Mesenchymal stem cell (in vitro differentiated cells and primary cell): ENCODE measurements at regions not wholly inside any gene's neighbourhood (a gene's known extent, or its start where the extent isn't known, plus 50 kb on each side); places are given as distances from the start of the nearest gene placed in this dataset.
"Not testable (repeated sequence)": the region's sequence is repeated elsewhere in the genome, so short reads cannot be mapped to it uniquely, and the experiment has no call there.

ENCODE experiments used
- DNase-seq: peaks from one replicate; pipeline ENCODE4 v3.0.0-alpha.2; 2013
- H2AFZ ChIP-seq: one replicate; pipeline ENCODE4 v1.6.1; 2013; ENCODE audit warnings: low read depth, mild to moderate bottlenecking, control low read depth, inconsistent platforms, low read length, moderate library complexity
- H2AK5ac ChIP-seq: 2 replicates; pipeline ENCODE4 v1.6.1; 2013; ENCODE audit warnings: low read length, moderate library complexity, mild to moderate bottlenecking, inconsistent platforms; ENCODE audit not compliant: severe bottlenecking
- H2BK120ac ChIP-seq: one replicate; pipeline ENCODE4 v1.6.1; 2013; ENCODE audit warnings: low read depth, mild to moderate bottlenecking, inconsistent platforms, low read length, moderate library complexity
- H2BK12ac ChIP-seq, 2 experiments: one replicate each; pipeline ENCODE4 v1.6.1; 2013; ENCODE audit warnings: inconsistent platforms in 2 of 2, low read length in 2 of 2, mild to moderate bottlenecking in 2 of 2, moderate library complexity in 2 of 2, control low read depth in 1 of 2
- H2BK15ac ChIP-seq: one replicate; pipeline ENCODE4 v1.6.1; 2013; ENCODE audit warnings: mild to moderate bottlenecking, low read depth, inconsistent platforms; ENCODE audit not compliant: poor library complexity, severe bottlenecking
- H2BK5ac ChIP-seq: 2 replicates; pipeline ENCODE4 v1.6.1; 2013; ENCODE audit warnings: low read depth, mild to moderate bottlenecking, low read length, control low read depth, inconsistent platforms; ENCODE audit not compliant: poor library complexity, severe bottlenecking
- H3K14ac ChIP-seq, 2 experiments: one replicate each; pipeline ENCODE4 v1.6.1; 2013; ENCODE audit warnings: inconsistent platforms in 2 of 2, low read length in 2 of 2, control low read depth in 1 of 2, mild to moderate bottlenecking in 1 of 2, moderate library complexity in 1 of 2
- H3K18ac ChIP-seq, 2 experiments: one replicate each; pipeline ENCODE4 v1.6.1; 2013; ENCODE audit warnings: inconsistent platforms in 2 of 2, low read length in 2 of 2, control low read depth in 1 of 2, low read depth in 1 of 2, mild to moderate bottlenecking in 1 of 2
- H3K23ac ChIP-seq, 2 experiments: one replicate each; pipeline ENCODE4 v1.6.1; 2013; ENCODE audit warnings: inconsistent platforms in 2 of 2, low read length in 2 of 2, mild to moderate bottlenecking in 2 of 2, moderate library complexity in 2 of 2, control low read depth in 1 of 2
- H3K27ac ChIP-seq: 2 replicates; pipeline ENCODE4 v1.5.1; 2013; ENCODE audit warnings: mild to moderate bottlenecking, moderate library complexity, low read length, control low read depth, inconsistent platforms; ENCODE audit not compliant: poor library complexity, severe bottlenecking
- H3K27me3 ChIP-seq, 2 experiments: 2 replicates each; pipeline versions ENCODE4 v1.6.1 to v1.7.0; 2013; ENCODE audit warnings: low read length in 2 of 2, mild to moderate bottlenecking in 2 of 2, moderate library complexity in 2 of 2, control low read depth in 1 of 2, inconsistent platforms in 1 of 2; ENCODE audit not compliant: control insufficient read depth in 1 of 2, insufficient read depth in 1 of 2
- H3K36me3 ChIP-seq, 2 experiments: 2 replicates each; pipeline versions ENCODE4 v1.6.1 to v1.7.0; 2013; ENCODE audit warnings: low read length in 2 of 2, control low read depth in 1 of 2, inconsistent platforms in 1 of 2, low read depth in 1 of 2, mild to moderate bottlenecking in 1 of 2; ENCODE audit not compliant: insufficient read depth in 2 of 2, control insufficient read depth in 1 of 2
- H3K4ac ChIP-seq, 2 experiments: one replicate each; pipeline ENCODE4 v1.6.1; 2013; ENCODE audit warnings: inconsistent platforms in 2 of 2, low read length in 2 of 2, mild to moderate bottlenecking in 2 of 2, moderate library complexity in 2 of 2, control low read depth in 1 of 2, low read depth in 1 of 2
- H3K4me1 ChIP-seq: 2 replicates; pipeline ENCODE4 v1.6.1; 2013; ENCODE audit warnings: low read depth, low read length, control low read depth; ENCODE audit not compliant: control insufficient read depth, insufficient read depth
- H3K4me2 ChIP-seq: 2 replicates; pipeline ENCODE4 v1.6.1; 2013; ENCODE audit warnings: low read length, mild to moderate bottlenecking, inconsistent platforms; ENCODE audit not compliant: poor library complexity, severe bottlenecking
- H3K4me3 ChIP-seq, 2 experiments: 2 replicates each; pipeline versions ENCODE4 v1.5.1 to v1.7.0; 2013; ENCODE audit warnings: low read length in 2 of 2, mild to moderate bottlenecking in 2 of 2, control low read depth in 1 of 2, low read depth in 1 of 2; ENCODE audit not compliant: insufficient read depth in 1 of 2
- H3K79me1 ChIP-seq: replicated peaks from 2 replicates; pipeline ENCODE4 v1.6.1; 2013; ENCODE audit warnings: mild to moderate bottlenecking, control low read depth, low read length, inconsistent platforms; ENCODE audit not compliant: poor library complexity, severe bottlenecking
- H3K9ac ChIP-seq: 2 replicates; pipeline ENCODE4 v1.7.0; 2013; ENCODE audit warnings: mild to moderate bottlenecking, low read length, moderate library complexity
- H3K9me3 ChIP-seq: 2 replicates; pipeline ENCODE4 v1.7.0; 2013; ENCODE audit warnings: mild to moderate bottlenecking, low read length; ENCODE audit not compliant: control insufficient read depth
- H4K8ac ChIP-seq: one replicate; pipeline ENCODE4 v1.6.1; 2013; ENCODE audit warnings: inconsistent platforms, mild to moderate bottlenecking, low read length, moderate library complexity
- H4K91ac ChIP-seq: one replicate; pipeline ENCODE4 v1.6.1; 2013; ENCODE audit warnings: mild to moderate bottlenecking, low read length, inconsistent platforms
- WGBS: methylation state at CpG from one replicate; pipeline ENCODE4 v1.1.7; 2013; ENCODE audit warnings: mixed read lengths; 5-methylcytosine and 5-hydroxymethylcytosine counted together

- Histone ChIP-seq H4K8ac (no peak overlapping the region), H3K27me3 (no peaks in the 10 kb centered on the region), H2BK12ac (no peak overlapping the region), H3K9me3 (no peaks in the 10 kb centered on the region), H3K27ac (no peak overlapping the region), H3K9ac (no peak overlapping the region), H3K4ac (no peak overlapping the region), H2AK5ac (no peak overlapping the region), H3K4me3 (no peak overlapping the region), H3K79me1 (no peaks in the 10 kb centered on the region), H2BK15ac (no peak overlapping the region), H3K4me1 (no peaks in the 10 kb centered on the region), H3K23ac (no peak overlapping the region), H3K18ac (no peak overlapping the region), H4K91ac (no peak overlapping the region), H3K4me2 (no peak overlapping the region), H2AFZ (no peak overlapping the region), H2BK5ac (no peak overlapping the region), H2BK120ac (no peak overlapping the region), H3K36me3 (no peaks in the 10 kb centered on the region), H3K14ac (no peak overlapping the region)
- no peak for DNase-seq
These were observed 227.3 kb upstream of the TET2 start for GRCh38 chr4:104919406-104919805.

GRCh38 chr4:104930298-104930697 is 216.4 kb upstream of the TET2 start:
- Histone ChIP-seq H3K79me1 (no peaks in the 10 kb centered on the region), H4K91ac (no peak overlapping the region), H3K9me3 (no peaks in the 10 kb centered on the region), H2BK15ac (no peak overlapping the region), H3K27ac (no peak overlapping the region), H3K4me2 (no peak overlapping the region), H3K23ac (no peak overlapping the region), H3K4ac (no peak overlapping the region), H2AFZ (no peak overlapping the region), H3K27me3 (no peaks in the 10 kb centered on the region), H3K18ac (no peak overlapping the region), H2BK5ac (no peak overlapping the region), H3K4me1 (no peaks in the 10 kb centered on the region), H3K14ac (no peak overlapping the region), H4K8ac (no peak overlapping the region), H2BK12ac (no peak overlapping the region), H2BK120ac (no peak overlapping the region), H3K9ac (no peak overlapping the region), H3K36me3 (no peaks in the 10 kb centered on the region), H2AK5ac (no peak overlapping the region), H3K4me3 (no peak overlapping the region)
- 81% methylated on average over 7 of the region's 7 CpGs for WGBS
- DNase-seq = no peak

- not testable (repeated sequence) for H2BK5ac ChIP-seq, H3K27ac ChIP-seq, H2BK12ac ChIP-seq, H3K79me1 ChIP-seq, H3K4ac ChIP-seq, H2BK15ac ChIP-seq, H3K4me1 ChIP-seq, H3K18ac ChIP-seq, H2AFZ ChIP-seq, H3K27me3 ChIP-seq, H3K23ac ChIP-seq, H3K4me2 ChIP-seq, H3K9me3 ChIP-seq, H3K14ac ChIP-seq, H4K91ac ChIP-seq, H3K9ac ChIP-seq, H2AK5ac ChIP-seq, H2BK120ac ChIP-seq, H4K8ac ChIP-seq, H3K36me3 ChIP-seq, H3K4me3 ChIP-seq
- peak; percentile 17 for DNase-seq
- 56% methylated on average over 5 of the region's 5 CpGs for WGBS
These were observed 215.6 kb upstream of the TET2 start for GRCh38 chr4:104930745-104931736.

- H3K79me1 ChIP-seq = no peaks in the 10 kb centered on the region
- H4K91ac ChIP-seq = no peak overlapping the region
- H3K4me2 ChIP-seq = no peak overlapping the region
- H2BK5ac ChIP-seq = no peak overlapping the region
- no peak for DNase-seq
- H3K4ac ChIP-seq = no peak overlapping the region
- no peak overlapping the region for H3K4me3 ChIP-seq
- H3K36me3 ChIP-seq = no peaks in the 10 kb centered on the region
- peaks cover under 1% of the 10 kb centered on the region for H3K9me3 ChIP-seq
- H4K8ac ChIP-seq = no peak overlapping the region
- H2AFZ ChIP-seq = no peak overlapping the region
- H3K27me3 ChIP-seq = no peaks in the 10 kb centered on the region
- H3K14ac ChIP-seq = no peak overlapping the region
- no peak overlapping the region for H3K9ac ChIP-seq
- H2BK15ac ChIP-seq = no peak overlapping the region
- H2AK5ac ChIP-seq = no peak overlapping the region
- no peaks in the 10 kb centered on the region for H3K4me1 ChIP-seq
- H2BK120ac ChIP-seq = no peak overlapping the region
- H3K27ac ChIP-seq = no peak overlapping the region
- H3K23ac ChIP-seq = no peak overlapping the region
- no peak overlapping the region for H3K18ac ChIP-seq
- no peak overlapping the region for H2BK12ac ChIP-seq
- WGBS = 100% methylated on average over 1 of the region's 1 CpG
These were observed 208.1 kb upstream of the TET2 start for GRCh38 chr4:104938624-104939023.
